Stimulated activated naive B cell treated with anti-CD40 and anti-IgM and Interleukin-4, amounts not matched to agents 10 μg/mL and 1 μg/mL and 100 μg/mL, for 72 hours (primary cell): ENCODE measurements at regions not wholly inside any gene's neighbourhood (a gene's known extent, or its start where the extent isn't known, plus 50 kb on each side); places are given as distances from the start of the nearest gene placed in this dataset.
"Not testable (repeated sequence)": the region's sequence is repeated elsewhere in the genome, so short reads cannot be mapped to it uniquely, and the experiment has no call there.

Source experiments
- ATAC-seq, 2 donors: fragments of 150-1000 bp; cut with Tn5 transposase; replicated peaks; 2 replicates each; pipeline ENCODE4 v1.10.0; 2021; ENCODE audit warnings: moderate library complexity in 1 of 2
- DNase-seq: peaks from one replicate; pipeline ENCODE4 v3.0.0; 2021
- H3K27ac Mint-ChIP-seq: one replicate; pipeline ENCODE4 v1.8.0; 2022; ENCODE audit warnings: mild to moderate bottlenecking, mixed read lengths
- H3K27me3 Mint-ChIP-seq, 2 donors: one replicate each; pipeline ENCODE4 v1.8.0; 2022; ENCODE audit warnings: mixed read lengths in 2 of 2
- H3K36me3 Mint-ChIP-seq, 2 donors: one replicate each; pipeline ENCODE4 v1.8.0; 2022; ENCODE audit warnings: mixed read lengths in 2 of 2, mild to moderate bottlenecking in 1 of 2
- H3K4me1 Mint-ChIP-seq, 2 donors: one replicate each; pipeline ENCODE4 v1.8.0; 2022; ENCODE audit warnings: mixed read lengths in 2 of 2, mild to moderate bottlenecking in 1 of 2
- H3K4me3 Mint-ChIP-seq, 2 donors: one replicate each; pipeline ENCODE4 v1.8.0; 2022; ENCODE audit warnings: mild to moderate bottlenecking in 2 of 2, mixed read lengths in 2 of 2, moderate library complexity in 1 of 2
- H3K9me3 Mint-ChIP-seq, 2 donors: one replicate each; pipeline ENCODE4 v1.8.0; 2022; ENCODE audit warnings: mixed read lengths in 2 of 2, mild to moderate bottlenecking in 1 of 2

DNA sequence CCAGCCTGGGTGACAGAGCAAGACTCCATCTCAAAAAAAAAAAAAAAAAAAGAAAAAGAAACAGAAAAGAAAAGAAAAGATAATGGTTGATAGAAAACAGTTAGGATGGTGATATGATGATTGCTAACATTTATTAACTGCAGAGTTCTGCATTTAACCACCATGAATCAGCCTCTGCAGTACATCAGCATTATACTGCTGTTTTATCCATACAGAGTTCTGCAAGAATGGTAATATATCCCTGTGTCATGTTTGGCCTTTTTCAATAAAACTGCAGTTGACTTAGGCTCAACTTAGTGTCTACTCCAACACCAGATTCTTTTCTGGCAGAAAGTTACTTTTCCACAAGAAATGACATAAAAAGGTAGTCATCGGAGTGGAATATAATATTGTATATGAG lies 62.6 kb downstream of the DUSP6 start:
- Mint-ChIP-seq H3K4me3 (no peak overlapping the region), H3K36me3 (no peaks in the 10 kb centered on the region), H3K27me3 (no peaks in the 10 kb centered on the region), H3K9me3 (no peaks in the 10 kb centered on the region), H3K27ac (no peak overlapping the region), H3K4me1 (no peaks in the 10 kb centered on the region)
- ATAC-seq (no peak), DNase-seq (no peak)

DNA sequence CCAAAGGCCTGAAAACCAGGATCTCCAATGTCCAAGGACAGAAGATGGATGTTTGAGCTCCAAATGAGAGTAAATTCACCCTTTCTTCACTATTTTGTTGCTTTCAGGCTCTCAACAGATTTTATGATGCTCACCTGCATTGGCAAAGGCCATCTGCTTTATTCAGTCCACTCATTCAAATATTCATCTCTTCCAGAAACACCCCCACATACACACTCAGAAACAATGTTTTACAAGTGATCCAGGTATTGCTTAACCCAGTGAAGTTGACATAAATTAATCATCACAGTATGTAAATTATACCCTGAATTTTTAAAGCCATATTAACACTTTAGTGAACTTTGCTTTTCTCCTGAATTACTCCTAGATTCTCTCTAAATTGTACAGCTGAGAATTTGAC lies 63.3 kb downstream of the DUSP6 start:
- Mint-ChIP-seq H3K4me1 (no peaks in the 10 kb centered on the region), H3K36me3 (no peaks in the 10 kb centered on the region), H3K9me3 (no peaks in the 10 kb centered on the region), H3K27me3 (no peaks in the 10 kb centered on the region), H3K27ac (no peak overlapping the region), H3K4me3 (no peak overlapping the region)
- no peak for ATAC-seq
- no peak for DNase-seq

DNA sequence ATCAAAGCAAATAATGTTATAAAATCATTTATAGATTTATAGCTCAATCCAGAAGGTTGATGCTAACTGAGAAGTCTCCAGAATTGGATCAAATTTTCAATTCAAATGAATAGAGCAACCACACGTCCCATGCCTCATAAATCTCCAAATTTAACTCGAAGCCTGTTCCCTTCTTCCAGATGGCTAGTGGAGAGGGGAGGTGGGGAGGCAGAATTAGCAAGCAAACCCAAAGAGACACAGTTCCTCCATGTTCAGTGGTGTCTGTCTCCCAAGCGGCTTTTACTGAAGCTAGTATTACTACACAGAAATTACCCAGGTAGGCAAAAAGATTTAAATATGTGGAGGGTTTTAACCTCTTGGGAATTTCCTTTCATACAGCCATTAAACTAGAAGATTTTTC lies 65.8 kb downstream of the DUSP6 start:
- no peaks in the 10 kb centered on the region for H3K36me3 Mint-ChIP-seq
- ATAC-seq (no peak), DNase-seq (no peak)
- H3K4me3 Mint-ChIP-seq, result no peak overlapping the region
- H3K27ac Mint-ChIP-seq, result no peak overlapping the region
- no peaks in the 10 kb centered on the region for H3K9me3 Mint-ChIP-seq
- peaks cover 0 to 3% of the 10 kb centered on the region in 2 donors for H3K4me1 Mint-ChIP-seq
- no peaks in the 10 kb centered on the region for H3K27me3 Mint-ChIP-seq

DNA sequence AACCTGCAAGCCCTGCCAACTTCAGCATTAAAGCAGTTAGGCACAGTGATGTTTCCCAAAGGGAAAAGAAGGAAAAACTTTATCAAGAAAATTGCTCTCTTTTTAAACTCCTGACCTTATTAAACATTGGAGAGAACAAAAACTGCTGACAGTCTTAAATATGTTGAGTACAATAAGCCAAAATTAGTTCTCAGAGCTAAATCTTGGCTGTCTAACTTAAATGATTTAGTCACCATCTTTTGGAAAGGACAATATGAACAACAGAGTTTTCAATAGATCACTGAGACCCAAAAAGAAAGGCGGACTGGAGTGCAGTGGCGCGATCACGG lies 70.8 kb downstream of the DUSP6 start:
- Mint-ChIP-seq H3K27me3 (no peaks in the 10 kb centered on the region), H3K27ac (no peak overlapping the region), H3K9me3 (peaks cover 0 to 3% of the 10 kb centered on the region in 2 donors), H3K36me3 (no peaks in the 10 kb centered on the region), H3K4me3 (no peak overlapping the region), H3K4me1 (peaks cover 0 to 5% of the 10 kb centered on the region in 2 donors)
- no peak for ATAC-seq
- no peak for DNase-seq

DNA sequence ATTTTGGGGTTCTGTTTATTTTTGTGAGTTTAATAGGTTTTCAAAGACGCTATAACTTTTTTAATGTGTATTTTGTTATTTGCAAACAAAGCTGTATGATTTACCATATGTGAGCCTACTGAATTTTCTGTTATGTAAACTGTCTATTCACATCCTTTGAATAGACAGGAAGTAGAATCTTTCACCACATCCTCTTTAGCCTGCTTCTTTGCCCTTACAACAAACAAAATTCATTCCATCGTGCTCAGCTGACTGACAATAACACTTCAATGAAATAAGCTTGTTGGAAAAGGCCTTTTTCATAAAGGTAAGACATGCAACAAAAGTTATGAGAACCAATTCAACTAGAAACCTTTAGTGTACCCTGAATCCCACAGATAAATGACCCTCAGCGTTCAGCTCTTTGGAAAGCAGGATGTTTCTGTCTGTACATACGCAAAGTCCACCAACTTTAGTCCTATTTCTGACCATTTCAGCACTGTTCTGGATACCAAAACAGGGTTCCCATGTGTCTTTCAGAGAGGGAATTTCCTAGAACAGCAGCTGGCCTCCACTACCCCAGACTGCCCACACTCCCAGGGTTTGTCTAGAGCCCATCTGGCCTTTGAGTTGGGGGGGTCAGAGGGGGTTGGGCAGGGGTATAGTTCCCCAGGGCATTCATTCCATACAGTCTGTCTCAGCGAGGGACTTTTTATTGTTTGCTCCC lies 71.3 kb downstream of the DUSP6 start:
- ATAC-seq (no peak), DNase-seq (no peak)
- H3K27me3 Mint-ChIP-seq, result no peaks in the 10 kb centered on the region
- peaks cover 0 to 5% of the 10 kb centered on the region in 2 donors for H3K4me1 Mint-ChIP-seq
- H3K36me3 Mint-ChIP-seq, result no peaks in the 10 kb centered on the region
- H3K27ac Mint-ChIP-seq, result no peak overlapping the region
- H3K9me3 Mint-ChIP-seq, result peaks cover 0 to 3% of the 10 kb centered on the region in 2 donors
- no peak overlapping the region for H3K4me3 Mint-ChIP-seq

DNA sequence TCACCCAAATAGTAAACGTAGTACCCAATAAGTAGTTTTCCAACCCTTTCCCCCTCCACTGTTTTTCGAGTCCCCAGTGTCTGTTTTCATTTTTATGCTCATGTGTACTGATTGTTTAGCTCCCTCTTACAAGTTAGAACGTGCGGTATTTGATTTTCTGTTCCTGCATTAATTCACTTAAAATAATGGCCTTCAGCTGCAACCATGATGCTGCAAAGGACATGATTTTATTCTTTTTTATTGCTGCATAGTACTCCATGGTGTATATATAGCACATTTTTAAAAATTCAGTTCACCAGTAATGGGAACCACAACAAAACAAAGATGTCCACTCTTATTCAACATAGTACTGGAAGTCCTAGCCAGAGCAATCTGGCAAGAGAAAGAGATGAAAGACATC lies 72.8 kb downstream of the DUSP6 start:
- no peaks in the 10 kb centered on the region for H3K36me3 Mint-ChIP-seq
- no peak for ATAC-seq
- no peak for DNase-seq
- peaks cover 0 to 3% of the 10 kb centered on the region in 2 donors for H3K9me3 Mint-ChIP-seq
- no peaks in the 10 kb centered on the region for H3K27me3 Mint-ChIP-seq
- peaks cover 0 to 5% of the 10 kb centered on the region in 2 donors for H3K4me1 Mint-ChIP-seq
- no peak overlapping the region for H3K27ac Mint-ChIP-seq
- H3K4me3 Mint-ChIP-seq, result no peak overlapping the region

DNA sequence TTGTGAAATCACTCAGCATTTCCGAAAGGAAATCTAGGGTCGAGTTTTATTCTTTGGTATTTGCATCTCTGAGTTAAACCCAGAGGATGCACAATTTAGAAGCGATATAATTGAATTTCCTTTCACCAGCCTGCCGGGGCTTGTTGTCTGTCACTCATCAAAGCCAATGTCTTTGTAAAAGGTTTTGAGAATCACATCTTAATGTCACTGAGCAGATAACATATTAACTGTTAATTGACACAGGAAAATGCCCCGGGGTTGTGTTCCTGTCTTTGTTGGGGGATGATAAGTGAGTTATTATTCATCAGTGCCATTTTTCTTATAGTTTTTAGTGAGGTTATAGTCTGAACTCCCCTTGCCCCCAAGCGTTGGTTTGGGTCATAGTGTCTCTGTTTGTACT lies 73.4 kb downstream of the DUSP6 start:
- H3K4me1 Mint-ChIP-seq, result peaks cover 0 to 5% of the 10 kb centered on the region in 2 donors
- H3K27ac Mint-ChIP-seq, result no peak overlapping the region
- no peaks in the 10 kb centered on the region for H3K36me3 Mint-ChIP-seq
- ATAC-seq (no peak), DNase-seq (no peak)
- H3K4me3 Mint-ChIP-seq, result no peak overlapping the region
- H3K27me3 Mint-ChIP-seq, result no peaks in the 10 kb centered on the region
- H3K9me3 Mint-ChIP-seq, result peaks cover 0 to 3% of the 10 kb centered on the region in 2 donors

DNA sequence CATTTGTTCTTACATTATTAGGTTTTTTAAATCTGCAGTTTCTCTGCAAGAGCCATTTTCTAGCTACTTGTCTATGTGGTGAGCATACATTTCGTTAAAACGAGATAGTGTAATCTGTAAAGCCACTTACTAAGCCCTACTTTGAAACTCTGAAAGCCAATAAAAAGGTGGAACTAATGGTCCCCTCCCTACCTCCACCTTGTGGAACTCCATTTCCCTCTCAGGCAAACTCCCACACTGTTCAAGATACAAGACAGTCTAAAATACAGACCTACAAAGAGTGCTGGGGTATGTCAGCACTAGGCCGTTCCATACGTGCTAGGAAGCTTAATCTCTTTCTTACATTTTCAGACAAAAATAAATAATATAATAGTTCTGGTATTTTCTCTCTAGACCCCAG lies 74.1 kb downstream of the DUSP6 start:
- Mint-ChIP-seq H3K27ac (no peak overlapping the region), H3K27me3 (no peaks in the 10 kb centered on the region), H3K9me3 (peaks cover 0 to 3% of the 10 kb centered on the region in 2 donors), H3K4me1 (peaks cover 5 to 8% of the 10 kb centered on the region in 2 donors), H3K4me3 (no peak overlapping the region), H3K36me3 (no peaks in the 10 kb centered on the region)
- ATAC-seq (no peak), DNase-seq (no peak)

DNA sequence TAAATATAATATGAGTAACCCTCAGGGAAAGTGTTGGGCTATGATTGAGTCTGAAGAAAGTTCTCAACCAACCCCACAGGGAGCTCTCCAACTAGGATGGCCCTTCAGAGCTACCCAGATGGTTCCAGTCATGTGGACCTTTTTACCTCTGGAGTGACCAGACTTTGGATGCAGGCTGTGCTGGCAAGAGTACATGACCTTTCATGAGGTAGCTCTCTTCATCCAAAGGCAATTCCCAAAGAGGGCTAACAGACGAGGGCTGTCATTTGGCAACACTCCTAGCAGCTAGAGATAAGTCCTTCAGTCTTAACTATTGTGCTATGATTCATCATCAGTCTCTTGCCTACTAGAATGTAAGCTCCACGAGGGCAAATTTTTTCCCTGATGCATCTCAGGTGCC lies 75.4 kb downstream of the DUSP6 start:
- ATAC-seq, result no peak
- no peak overlapping the region for H3K4me3 Mint-ChIP-seq
- peaks cover 5 to 8% of the 10 kb centered on the region in 2 donors for H3K4me1 Mint-ChIP-seq
- H3K9me3 Mint-ChIP-seq, result peaks cover 0 to 3% of the 10 kb centered on the region in 2 donors
- H3K27ac Mint-ChIP-seq, result no peak overlapping the region
- no peaks in the 10 kb centered on the region for H3K36me3 Mint-ChIP-seq
- no peak for DNase-seq
- H3K27me3 Mint-ChIP-seq, result no peaks in the 10 kb centered on the region

DNA sequence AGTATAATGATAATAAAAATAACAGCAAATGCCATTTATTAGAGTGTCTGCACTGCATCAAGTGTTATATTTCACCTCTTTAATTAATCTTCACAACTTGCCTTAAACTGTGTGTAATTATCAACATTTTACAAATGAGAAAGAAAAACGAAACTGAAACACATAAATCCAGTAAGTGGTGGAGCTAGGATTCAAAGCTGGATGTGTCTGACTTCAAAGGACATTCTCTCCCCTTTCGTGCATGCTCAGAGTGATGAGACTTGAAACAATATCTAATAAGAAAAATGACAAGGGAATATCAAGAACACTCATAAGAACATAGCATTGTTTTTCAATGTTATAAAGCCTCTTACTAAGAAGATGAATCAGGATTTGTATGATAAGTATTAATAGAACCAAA lies 78.8 kb downstream of the DUSP6 start:
- DNase-seq (no peak), ATAC-seq (no peak)
- Mint-ChIP-seq H3K4me1 (peaks cover 5 to 17% of the 10 kb centered on the region in 2 donors), H3K4me3 (no peak overlapping the region), H3K27me3 (no peaks in the 10 kb centered on the region), H3K9me3 (peaks cover 4 to 5% of the 10 kb centered on the region in 2 donors), H3K36me3 (peaks cover 0 to 3% of the 10 kb centered on the region in 2 donors), H3K27ac (no peak overlapping the region)

DNA sequence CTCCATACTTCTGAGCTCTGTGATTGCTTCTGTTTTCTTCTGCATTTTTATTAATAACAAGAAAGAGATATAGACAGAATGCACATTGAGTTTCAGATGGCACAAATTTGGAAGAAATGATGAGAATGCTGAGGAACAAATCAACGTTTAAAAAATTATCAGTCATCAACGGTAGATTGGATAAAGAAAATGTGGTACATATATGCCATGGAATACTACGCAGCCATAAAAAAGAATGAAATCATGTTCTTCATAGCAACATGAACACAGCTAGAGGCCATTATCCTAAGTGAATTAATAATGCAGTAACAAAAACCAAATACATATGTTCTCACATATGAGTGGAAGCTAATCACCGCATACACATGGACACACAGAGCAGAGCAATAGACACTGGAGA lies 81.8 kb downstream of the DUSP6 start:
- Mint-ChIP-seq H3K27ac (no peak overlapping the region), H3K27me3 (peaks cover 0 to 3% of the 10 kb centered on the region in 2 donors), H3K9me3 (peaks cover 4 to 5% of the 10 kb centered on the region in 2 donors), H3K4me3 (no peak overlapping the region), H3K36me3 (peaks cover 0 to 3% of the 10 kb centered on the region in 2 donors), H3K4me1 (peaks cover 9 to 22% of the 10 kb centered on the region in 2 donors)
- no peak for DNase-seq
- ATAC-seq, result no peak

DNA sequence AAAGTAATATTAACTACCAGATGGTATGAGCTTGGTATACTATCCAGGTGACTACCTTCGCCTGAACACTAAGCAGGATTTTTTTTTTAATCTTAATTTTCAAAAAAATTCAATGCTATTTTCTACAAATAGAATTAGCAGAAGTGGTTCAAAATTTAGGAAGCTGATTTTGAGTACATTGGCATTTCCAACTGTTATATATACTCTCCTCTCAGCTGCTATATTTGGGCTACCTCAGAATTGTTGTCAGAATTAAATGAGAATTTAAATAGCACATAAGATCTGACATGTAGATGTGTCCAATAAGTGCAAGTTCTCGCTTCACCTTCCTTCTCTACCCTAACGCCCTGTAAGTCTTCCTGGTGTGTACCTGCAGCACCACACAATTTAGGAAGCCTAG lies 83.1 kb downstream of the DUSP6 start:
- Mint-ChIP-seq H3K27me3 (peaks cover 0 to 3% of the 10 kb centered on the region in 2 donors), H3K36me3 (peaks cover 0 to 3% of the 10 kb centered on the region in 2 donors), H3K9me3 (peaks cover 4 to 5% of the 10 kb centered on the region in 2 donors), H3K4me3 (no peak overlapping the region), H3K4me1 (peaks cover 9 to 22% of the 10 kb centered on the region in 2 donors), H3K27ac (no peak overlapping the region)
- no peak for DNase-seq
- peak; percentile 74 to 80 for ATAC-seq

DNA sequence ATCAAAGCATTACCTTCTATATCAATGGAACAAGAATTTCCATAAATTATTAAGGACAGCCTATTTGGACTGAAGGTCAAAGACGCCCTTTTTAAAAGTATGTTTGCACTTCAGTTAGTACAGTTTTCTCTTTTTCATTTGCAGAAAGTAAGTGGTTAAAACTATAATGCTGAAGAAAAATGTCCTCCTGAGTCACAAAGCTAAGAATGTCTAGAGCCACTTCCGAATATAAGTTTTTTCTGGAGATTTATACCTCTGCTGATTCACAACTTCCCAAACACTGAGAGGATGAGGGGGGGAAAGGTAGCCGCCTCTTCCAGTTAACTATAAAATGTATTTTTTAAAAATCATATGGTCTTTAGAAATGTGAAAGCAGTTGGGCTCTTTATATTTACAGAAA lies 84.9 kb downstream of the DUSP6 start:
- H3K27ac Mint-ChIP-seq, result no peak overlapping the region
- ATAC-seq, result no peak
- H3K9me3 Mint-ChIP-seq, result peaks cover 4 to 5% of the 10 kb centered on the region in 2 donors
- peaks cover 0 to 3% of the 10 kb centered on the region in 2 donors for H3K27me3 Mint-ChIP-seq
- no peak overlapping the region for H3K4me3 Mint-ChIP-seq
- peaks cover 0 to 3% of the 10 kb centered on the region in 2 donors for H3K36me3 Mint-ChIP-seq
- H3K4me1 Mint-ChIP-seq, result peaks cover 6 to 14% of the 10 kb centered on the region in 2 donors
- DNase-seq, result no peak

DNA sequence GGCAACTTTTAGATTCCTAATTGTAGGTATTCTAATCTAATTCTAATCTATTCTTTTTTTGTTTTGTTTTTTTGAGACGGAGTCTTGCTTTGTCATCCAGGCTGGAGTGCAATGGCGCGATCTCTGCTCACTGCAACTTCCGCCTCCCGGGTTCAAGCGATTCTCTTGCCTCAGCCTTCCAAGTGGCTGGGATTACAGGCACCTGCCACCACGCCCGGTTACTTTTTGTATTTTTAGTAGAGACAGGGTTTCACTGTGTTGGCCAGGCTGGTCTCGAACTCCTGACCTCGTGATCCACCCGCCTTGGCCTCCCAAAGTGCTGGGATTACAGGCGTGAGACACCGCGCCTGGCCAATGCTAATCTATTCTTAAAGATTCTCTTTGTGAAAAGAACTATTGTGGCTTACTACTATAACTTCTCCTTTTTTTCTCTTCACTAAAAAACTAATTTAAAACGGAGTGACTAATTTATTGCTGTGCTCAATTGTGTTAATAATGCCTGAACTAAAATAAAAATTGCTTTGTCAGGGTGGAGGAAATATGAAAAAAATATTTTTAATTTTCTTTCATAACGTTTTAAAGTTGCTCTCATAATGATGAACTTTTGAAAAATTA lies 85.6 kb downstream of the DUSP6 start:
- Mint-ChIP-seq H3K4me1 (peaks cover 6 to 14% of the 10 kb centered on the region in 2 donors), H3K27ac (peak overlapping the region; percentile 59), H3K4me3 (peak overlapping the region; percentile 53 to 64)
- ATAC-seq, result peak in 1 of 2 donors; percentile 49
- H3K27me3 Mint-ChIP-seq, DNase-seq, H3K36me3 Mint-ChIP-seq, H3K9me3 Mint-ChIP-seq: not testable (repeated sequence)

DNA sequence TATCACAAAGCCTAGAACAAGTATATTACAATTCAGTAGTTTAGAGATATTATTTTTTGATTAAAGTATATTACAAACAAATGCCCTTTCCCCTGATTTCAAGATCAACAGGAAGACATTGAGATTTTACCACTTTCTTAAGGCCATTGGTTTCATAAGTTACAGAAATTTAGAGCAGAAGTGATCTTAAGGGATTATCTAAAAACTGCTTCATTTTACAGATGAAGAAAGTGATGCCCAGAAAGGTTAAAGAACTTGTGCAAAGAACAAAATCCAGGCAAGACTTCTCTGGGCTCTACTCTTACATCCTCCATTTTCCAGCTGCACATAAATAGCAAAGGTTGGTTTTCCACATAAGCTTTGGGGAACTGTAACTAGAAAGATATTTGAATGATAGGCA lies 87.5 kb downstream of the DUSP6 start:
- Mint-ChIP-seq H3K27ac (no peak overlapping the region), H3K36me3 (no peaks in the 10 kb centered on the region), H3K27me3 (peaks cover 0 to 3% of the 10 kb centered on the region in 2 donors), H3K9me3 (no peaks in the 10 kb centered on the region), H3K4me3 (no peak overlapping the region), H3K4me1 (peaks cover 6 to 14% of the 10 kb centered on the region in 2 donors)
- no peak for DNase-seq
- no peak for ATAC-seq
